Activated CD4-positive, alpha-beta memory T cell treated with anti-CD3 and anti-CD28 coated beads for 36 hours (primary cell): ENCODE measurements at regions not wholly inside any gene's neighbourhood (a gene's known extent, or its start where the extent isn't known, plus 50 kb on each side); places are given as distances from the start of the nearest gene placed in this dataset.

Experiments used
- CTCF ChIA-PET: fragments of 350-600 bp; sonication (Branson Sonifier 250); formaldehyde crosslinking; loops from one replicate; lab custom pipeline; 2021; ENCODE audit warnings: antibody characterized with exemption, inconsistent platforms; lab: Charles Lee
- POLR2A ChIA-PET: fragments of 350-600 bp; sonication (Branson Sonifier 250); formaldehyde crosslinking; loops from one replicate; lab custom pipeline; 2021; ENCODE audit warnings: antibody characterized with exemption; lab: Charles Lee
- DNase-seq: peaks from one replicate; pipeline ENCODE4 v3.0.0-alpha.2; 2020
- H3K27ac Mint-ChIP-seq: one replicate; pipeline ENCODE4 v1.8.0; 2021; ENCODE audit warnings: mixed read lengths
- H3K27me3 Mint-ChIP-seq: one replicate; pipeline ENCODE4 v1.8.0; 2021; ENCODE audit warnings: mixed read lengths
- H3K36me3 Mint-ChIP-seq: one replicate; pipeline ENCODE4 v1.8.0; 2021; ENCODE audit warnings: mixed read lengths
- H3K4me1 Mint-ChIP-seq: one replicate; pipeline ENCODE4 v1.8.0; 2021; ENCODE audit warnings: low read depth, mixed read lengths
- H3K4me3 Mint-ChIP-seq: one replicate; pipeline ENCODE4 v1.8.0; 2021; ENCODE audit warnings: mild to moderate bottlenecking, mixed read lengths
- H3K9me3 Mint-ChIP-seq: one replicate; pipeline ENCODE4 v1.8.0; 2021; ENCODE audit warnings: mixed read lengths
- intact Hi-C: fragments of 100-400 bp; cut with micrococcal nuclease; formaldehyde crosslinking; loops from one replicate; pipeline ENCODE4 v1.15.1; 2023

DNA sequence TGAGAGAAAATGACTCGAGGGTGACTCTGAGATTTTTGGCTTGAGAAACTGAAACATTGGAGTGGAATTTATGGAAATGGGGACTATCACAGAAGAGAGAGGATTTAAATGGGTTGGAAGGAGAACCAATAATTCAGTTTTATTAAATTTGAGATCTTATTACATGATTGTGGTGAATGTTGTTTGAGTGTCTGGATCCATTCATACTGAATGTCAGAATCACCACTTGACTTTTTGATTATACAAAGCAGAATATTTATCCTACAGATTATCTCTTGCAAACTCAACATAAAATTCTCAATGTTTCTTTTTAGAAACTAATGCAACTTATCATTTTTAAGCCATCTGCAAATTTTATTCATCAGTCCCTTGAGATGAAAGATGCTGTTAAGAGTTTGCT lies 332.8 kb downstream of the CNTN3 start:
- Mint-ChIP-seq H3K4me3 (no peak overlapping the region), H3K4me1 (no peaks in the 10 kb centered on the region), H3K9me3 (peaks cover 24% of the 10 kb centered on the region), H3K36me3 (no peaks in the 10 kb centered on the region), H3K27me3 (no peaks in the 10 kb centered on the region), H3K27ac (no peak overlapping the region)
- intact Hi-C loops: no loop called here
- ChIA-PET POLR2A (no interaction called here), CTCF (no interaction called here)
- DNase-seq: no peak

- Mint-ChIP-seq H3K4me3 (no peak overlapping the region), H3K9me3 (peaks cover 30% of the 10 kb centered on the region), H3K36me3 (no peaks in the 10 kb centered on the region), H3K27me3 (no peaks in the 10 kb centered on the region), H3K27ac (no peak overlapping the region), H3K4me1 (no peaks in the 10 kb centered on the region)
- intact Hi-C loops: no loop called here
- POLR2A ChIA-PET: no interaction called here
- no peak for DNase-seq
- CTCF ChIA-PET: no interaction called here
These were observed 340.7 kb downstream of the CNTN3 start for GRCh38 chr3:74273555-74274402.

DNA sequence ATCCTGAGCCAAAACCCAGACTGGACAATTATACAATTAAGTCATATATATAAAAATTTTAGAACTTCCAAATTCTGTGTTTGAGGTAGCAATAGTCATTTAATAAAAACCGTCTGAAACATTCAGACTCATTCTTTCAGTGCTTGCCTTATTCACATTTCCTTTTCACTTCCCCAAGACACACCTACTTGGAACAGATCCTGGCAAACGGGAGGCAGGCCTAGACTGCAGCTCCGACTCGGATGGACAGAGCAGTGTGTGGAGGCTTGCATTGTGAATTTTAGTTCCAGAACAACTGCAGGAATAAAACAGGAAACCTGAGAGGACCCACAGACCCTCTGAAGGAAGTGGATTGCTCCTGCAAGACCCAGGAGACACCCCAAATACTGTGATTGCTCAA lies 341.4 kb downstream of the CNTN3 start:
- H3K27ac Mint-ChIP-seq: no peak overlapping the region
- CTCF ChIA-PET: no interaction called here
- intact Hi-C loops: no loop called here

DNA sequence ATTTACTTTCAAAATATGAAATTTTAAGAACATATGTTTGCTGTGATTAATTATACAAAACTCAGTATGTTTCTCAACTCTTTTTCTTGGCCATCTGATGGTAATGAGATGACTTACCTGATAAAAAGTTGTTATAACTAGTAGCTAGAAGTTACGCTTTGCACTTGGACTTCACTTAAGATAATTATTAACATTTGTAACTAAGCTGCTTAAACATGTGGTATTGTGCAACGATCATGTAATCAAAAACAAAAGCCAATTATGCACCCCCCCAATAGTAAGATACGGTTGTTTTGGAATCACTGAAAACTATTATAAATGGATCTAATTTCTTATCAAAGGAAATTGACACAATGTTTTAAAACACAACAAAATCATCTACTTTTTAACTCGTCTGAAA lies 342.9 kb downstream of the CNTN3 start:
- H3K27ac Mint-ChIP-seq: no peak overlapping the region
- H3K27me3 Mint-ChIP-seq: no peaks in the 10 kb centered on the region
- H3K4me3 Mint-ChIP-seq: no peak overlapping the region
- intact Hi-C loops: no loop called here
- POLR2A ChIA-PET: no interaction called here
- peaks cover 14% of the 10 kb centered on the region for H3K9me3 Mint-ChIP-seq
- CTCF ChIA-PET: no interaction called here
- no peaks in the 10 kb centered on the region for H3K36me3 Mint-ChIP-seq
- DNase-seq: no peak
- no peaks in the 10 kb centered on the region for H3K4me1 Mint-ChIP-seq

More for the DNA sequence above, 341.4 kb downstream of the CNTN3 start:
- Mint-ChIP-seq H3K36me3 (no peaks in the 10 kb centered on the region), H3K4me1 (no peaks in the 10 kb centered on the region), H3K4me3 (no peak overlapping the region), H3K27me3 (no peaks in the 10 kb centered on the region), H3K9me3 (peaks cover 24% of the 10 kb centered on the region)
- DNase-seq: no peak
- POLR2A ChIA-PET: no interaction called here

GRCh38 chr3:74269689-74270088 lies 344.8 kb downstream of the CNTN3 start:
- ChIA-PET CTCF (no interaction called here), POLR2A (no interaction called here)

GRCh38 chr3:74268753-74269152 lies 345.7 kb downstream of the CNTN3 start:
- CTCF ChIA-PET: no interaction called here

More at GRCh38 chr3:74269689-74270088, 344.8 kb downstream of the CNTN3 start:
- Mint-ChIP-seq H3K27ac (no peak overlapping the region), H3K4me3 (no peak overlapping the region), H3K36me3 (no peaks in the 10 kb centered on the region), H3K4me1 (no peaks in the 10 kb centered on the region), H3K27me3 (no peaks in the 10 kb centered on the region), H3K9me3 (peaks cover 16% of the 10 kb centered on the region)
- intact Hi-C loops: no loop called here
- DNase-seq: no peak

DNA sequence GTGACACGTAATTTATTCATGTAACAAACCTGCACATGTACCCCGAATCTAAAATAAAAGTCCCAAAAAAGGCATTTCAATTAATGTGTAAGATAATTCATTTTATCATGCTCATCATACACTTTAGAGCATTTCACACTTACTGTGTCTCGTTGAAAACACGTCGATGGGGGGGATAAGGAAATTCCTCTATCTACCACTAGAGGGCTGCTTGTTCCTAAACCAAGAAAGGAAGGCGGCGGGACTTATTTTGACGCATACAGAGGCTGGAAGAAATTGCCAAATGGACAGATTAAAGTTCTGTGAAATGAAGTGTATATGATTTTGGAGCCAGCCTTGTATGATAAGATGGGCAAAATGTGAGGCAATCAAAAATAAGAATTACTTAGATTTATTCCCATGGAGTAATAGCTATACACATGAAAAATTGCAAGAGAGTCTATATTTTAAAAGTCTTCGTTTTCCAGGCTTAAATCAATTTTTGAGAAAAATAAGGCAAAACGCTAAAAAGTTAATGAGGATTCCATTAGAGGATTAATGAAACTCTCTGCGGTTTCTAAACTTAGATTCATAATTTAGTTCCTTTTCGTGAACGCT lies 346.8 kb downstream of the CNTN3 start:
- DNase-seq: peak; percentile 9
- intact Hi-C loops: no loop called here
- Mint-ChIP-seq H3K27me3 (no peaks in the 10 kb centered on the region), H3K27ac (no peak overlapping the region), H3K4me3 (no peak overlapping the region), H3K36me3 (no peaks in the 10 kb centered on the region), H3K9me3 (peaks cover 6% of the 10 kb centered on the region), H3K4me1 (no peaks in the 10 kb centered on the region)
- CTCF ChIA-PET: interaction anchor here (0.7 kb wide), 1 partner anchor 12 kb away, joined by 3 read pairs; no protein-coding TSS in a partner anchor
- POLR2A ChIA-PET: no interaction called here

More at GRCh38 chr3:74268753-74269152, 345.7 kb downstream of the CNTN3 start:
- Mint-ChIP-seq H3K27me3 (no peaks in the 10 kb centered on the region), H3K4me3 (no peak overlapping the region), H3K4me1 (no peaks in the 10 kb centered on the region), H3K27ac (no peak overlapping the region), H3K9me3 (peaks cover 10% of the 10 kb centered on the region), H3K36me3 (no peaks in the 10 kb centered on the region)
- POLR2A ChIA-PET: no interaction called here
- DNase-seq: no peak
- intact Hi-C loops: no loop called here

GRCh38 chr3:74267131-74267530 lies 347.3 kb downstream of the CNTN3 start:
- peaks cover 6% of the 10 kb centered on the region for H3K9me3 Mint-ChIP-seq
- no peak overlapping the region for H3K4me3 Mint-ChIP-seq
- no peak overlapping the region for H3K27ac Mint-ChIP-seq
- no peaks in the 10 kb centered on the region for H3K36me3 Mint-ChIP-seq
- H3K4me1 Mint-ChIP-seq: no peaks in the 10 kb centered on the region
- ChIA-PET POLR2A (no interaction called here), CTCF (no interaction called here)
- DNase-seq: no peak
- intact Hi-C loops: no loop called here
- H3K27me3 Mint-ChIP-seq: no peaks in the 10 kb centered on the region

GRCh38 chr3:74265069-74265468 lies 349.4 kb downstream of the CNTN3 start:
- ChIA-PET CTCF (no interaction called here), POLR2A (no interaction called here)
- intact Hi-C loops: no loop called here
- no peaks in the 10 kb centered on the region for H3K36me3 Mint-ChIP-seq
- no peaks in the 10 kb centered on the region for H3K27me3 Mint-ChIP-seq
- no peak overlapping the region for H3K4me3 Mint-ChIP-seq
- H3K27ac Mint-ChIP-seq: no peak overlapping the region
- no peaks in the 10 kb centered on the region for H3K4me1 Mint-ChIP-seq
- peaks cover 6% of the 10 kb centered on the region for H3K9me3 Mint-ChIP-seq
- no peak for DNase-seq

GRCh38 chr3:74263031-74263430 lies 351.4 kb downstream of the CNTN3 start:
- ChIA-PET POLR2A (no interaction called here), CTCF (no interaction called here)
- H3K4me3 Mint-ChIP-seq: no peak overlapping the region
- H3K27ac Mint-ChIP-seq: no peak overlapping the region
- no peaks in the 10 kb centered on the region for H3K36me3 Mint-ChIP-seq
- H3K4me1 Mint-ChIP-seq: no peaks in the 10 kb centered on the region
- H3K9me3 Mint-ChIP-seq: peaks cover 6% of the 10 kb centered on the region
- H3K27me3 Mint-ChIP-seq: no peaks in the 10 kb centered on the region
- intact Hi-C loops: no loop called here
- no peak for DNase-seq

DNA sequence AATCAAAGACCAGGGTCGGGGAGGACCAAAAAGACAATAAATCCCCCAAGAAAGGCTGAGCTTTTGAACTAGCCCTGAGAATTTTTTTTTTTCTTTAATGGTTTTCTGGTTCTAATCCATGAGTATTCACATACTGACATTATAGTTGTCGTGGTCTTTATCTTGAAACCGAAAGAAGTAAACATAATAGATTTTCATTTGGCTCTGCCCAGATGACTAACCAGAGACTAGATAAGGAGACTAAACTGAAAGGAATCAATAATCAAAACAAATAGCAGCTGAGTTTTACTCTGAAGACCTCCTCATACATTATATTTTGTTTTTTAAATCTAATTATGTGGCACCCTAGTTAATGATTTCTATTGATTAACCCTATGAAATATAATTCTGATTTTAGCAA lies 381.4 kb downstream of the CNTN3 start:
- no peak for DNase-seq
- Mint-ChIP-seq H3K4me1 (no peaks in the 10 kb centered on the region), H3K27ac (no peak overlapping the region), H3K4me3 (no peak overlapping the region), H3K36me3 (no peaks in the 10 kb centered on the region), H3K27me3 (no peaks in the 10 kb centered on the region), H3K9me3 (peaks cover 16% of the 10 kb centered on the region)
- POLR2A ChIA-PET: no interaction called here
- intact Hi-C loops: no loop called here
- CTCF ChIA-PET: no interaction called here

- intact Hi-C loops: no loop called here
- Mint-ChIP-seq H3K27ac (no peak overlapping the region), H3K4me3 (no peak overlapping the region), H3K9me3 (peaks cover 23% of the 10 kb centered on the region), H3K36me3 (no peaks in the 10 kb centered on the region), H3K27me3 (no peaks in the 10 kb centered on the region), H3K4me1 (no peaks in the 10 kb centered on the region)
- DNase-seq: no peak
- ChIA-PET CTCF (no interaction called here), POLR2A (no interaction called here)
These were observed 397.0 kb downstream of the CNTN3 start for GRCh38 chr3:74217467-74217866.

DNA sequence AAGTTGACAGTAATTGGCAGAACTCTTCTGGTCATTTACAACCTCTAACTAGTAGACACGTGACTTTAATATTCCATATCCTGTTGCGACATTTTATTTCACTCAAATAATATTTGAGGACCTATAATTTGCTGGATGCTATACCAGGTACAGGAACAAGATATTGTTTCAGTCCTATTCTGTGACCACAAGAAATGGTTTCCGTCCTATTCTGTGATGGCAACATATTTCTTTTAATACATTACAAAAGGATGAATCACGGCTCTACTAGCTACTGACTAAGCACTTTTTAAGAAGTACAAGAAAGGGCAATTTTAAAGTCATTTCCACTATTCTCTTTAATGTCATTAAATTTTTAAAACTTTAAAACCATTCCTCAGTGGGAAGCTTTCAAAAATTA lies 400.2 kb downstream of the CNTN3 start:
- no peak for DNase-seq
- intact Hi-C loops: no loop called here
- Mint-ChIP-seq H3K4me3 (no peak overlapping the region), H3K27me3 (no peaks in the 10 kb centered on the region), H3K4me1 (no peaks in the 10 kb centered on the region), H3K36me3 (no peaks in the 10 kb centered on the region), H3K27ac (no peak overlapping the region), H3K9me3 (peaks cover 29% of the 10 kb centered on the region)
- ChIA-PET CTCF (no interaction called here), POLR2A (no interaction called here)
